Fibroblast of skin of left biceps (primary cell): ENCODE measurements at regions not wholly inside any gene's neighbourhood (a gene's known extent, or its start where the extent isn't known, plus 50 kb on each side); places are given as distances from the start of the nearest gene placed in this dataset.

Source experiments
- DNase-seq, 2 experiments: peaks; one replicate each; pipeline ENCODE4 v3.0.0-alpha.2; 2013; ENCODE audit warnings: low read depth in 2 of 2

DNA sequence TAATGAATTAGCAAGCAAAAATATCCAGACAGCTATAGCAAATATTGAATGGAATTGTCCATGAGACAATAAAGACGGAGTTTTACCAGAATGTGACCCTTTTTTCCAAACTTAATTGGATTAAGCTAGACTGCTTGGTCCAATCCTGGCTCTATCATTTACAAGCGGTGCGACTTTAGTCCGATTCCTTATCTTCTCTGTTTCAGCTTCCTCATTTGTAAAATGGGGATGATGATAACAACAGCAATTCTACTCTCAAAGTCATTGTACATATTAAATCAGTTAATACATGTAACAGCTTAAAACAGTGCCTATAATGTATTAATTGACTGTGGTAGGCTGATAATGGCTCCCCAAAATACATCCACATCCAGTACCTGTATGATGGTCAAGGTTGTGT is 62.1 kb upstream of the CRBN start:
- no peak for DNase-seq

- no peak for DNase-seq
Measured at GRCh38 chr3:3240986-3241385, 61.5 kb upstream of the CRBN start.

- DNase-seq = no peak
Measured at GRCh38 chr3:3237979-3238378, 58.5 kb upstream of the CRBN start.

DNA sequence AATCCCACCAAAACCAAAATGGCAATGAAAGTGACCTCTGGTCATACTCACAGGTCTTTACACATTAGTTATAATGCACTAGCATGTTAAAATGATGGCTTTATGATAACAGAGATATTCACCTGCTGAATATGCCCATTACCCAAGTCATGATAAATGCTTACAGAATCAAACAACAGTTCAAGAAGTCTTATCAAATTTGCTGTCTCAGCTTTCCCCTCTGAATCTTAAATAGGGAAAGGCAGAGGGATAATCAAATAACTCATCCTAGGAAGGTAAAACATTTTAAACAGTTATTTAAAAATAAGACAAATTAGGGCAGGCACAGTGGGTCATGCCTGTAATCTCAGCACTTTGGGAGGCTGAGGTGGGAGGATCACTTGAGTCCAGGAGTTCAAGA is 52.8 kb upstream of the CRBN start:
- DNase-seq = no peak
